ENCODE measurements at regions not wholly inside any gene's neighbourhood (a gene's known extent, or its start where the extent isn't known, plus 50 kb on each side); places are given as distances from the start of the nearest gene placed in this dataset.

GRCh38 chrX:109281483-109282275, 200.2 kb downstream of the GUCY2F start:
- TF ChIP-seq CTCF (IDR thresholded peaks at IDR 0.05): no peak
- no peak for DNase-seq (ENCODE audit: low spot score)
- no peak overlapping the region for H3K4me3 ChIP-seq
- no peak overlapping the region for H3K27ac ChIP-seq

GRCh38 chrX:109274806-109275205, 207.1 kb downstream of the GUCY2F start:
- H3K27ac ChIP-seq: no peak overlapping the region
- DNase-seq (ENCODE audit: low spot score): no peak
- H3K4me3 ChIP-seq: no peak overlapping the region
- TF ChIP-seq CTCF (IDR thresholded peaks at IDR 0.05): no peak

GRCh38 chrX:109270580-109271484, 211.1 kb downstream of the GUCY2F start:
- DNase-seq (ENCODE audit: low spot score): no peak

GRCh38 chrX:109268340-109268739, 213.5 kb downstream of the GUCY2F start:
- H3K4me3 ChIP-seq: no peak overlapping the region
- H3K27ac ChIP-seq: no peak overlapping the region
- TF ChIP-seq CTCF (IDR thresholded peaks at IDR 0.05): no peak
- DNase-seq (ENCODE audit: low spot score): no peak

More at GRCh38 chrX:109270580-109271484, 211.1 kb downstream of the GUCY2F start:
- Histone ChIP-seq H3K4me3 (no peak overlapping the region), H3K27ac (no peak overlapping the region)
- no peak for TF ChIP-seq CTCF (IDR thresholded peaks at IDR 0.05)

GRCh38 chrX:109266034-109266433, 215.9 kb downstream of the GUCY2F start:
- Histone ChIP-seq H3K4me3 (no peak overlapping the region), H3K27ac (no peak overlapping the region)
- DNase-seq (ENCODE audit: low spot score): no peak
- no peak for TF ChIP-seq CTCF (IDR thresholded peaks at IDR 0.05)

- DNase-seq (ENCODE audit: low spot score): no peak
- Histone ChIP-seq H3K27ac (no peak overlapping the region), H3K4me3 (no peak overlapping the region)
- no peak for TF ChIP-seq CTCF (IDR thresholded peaks at IDR 0.05)
These were observed 217.0 kb downstream of the GUCY2F start for GRCh38 chrX:109264878-109265277.

Measured in coronary artery (tissue), 2 donors.